ENCODE measurements at regions not wholly inside any gene's neighbourhood (a gene's known extent, or its start where the extent isn't known, plus 50 kb on each side); places are given as distances from the start of the nearest gene placed in this dataset.

- no peak for TF ChIP-seq CTCF (conservative IDR thresholded peaks at IDR 0.05; ENCODE audit: low read depth, low read length)
- no peak for TF ChIP-seq EZH2 (IDR thresholded peaks at IDR 0.05; ENCODE audit: borderline replicate concordance, low read depth, low read length, poor library complexity, severe bottlenecking)
Observed at GRCh38 chr2:144950899-144951560, 431.1 kb upstream of the ZEB2 start.
